Mononuclear cell (primary cell): ENCODE measurements at regions not wholly inside any gene's neighbourhood (a gene's known extent, or its start where the extent isn't known, plus 50 kb on each side); places are given as distances from the start of the nearest gene placed in this dataset.
"Not testable (repeated sequence)": the region's sequence is repeated elsewhere in the genome, so short reads cannot be mapped to it uniquely, and the experiment has no call there.

Experiments
- H3K27me3 ChIP-seq: 2 replicates; pipeline ENCODE4 v1.6.0; 2011; ENCODE audit warnings: low read length, control low read depth; ENCODE audit not compliant: insufficient read depth
- H3K4me1 ChIP-seq: 2 replicates; pipeline ENCODE4 v1.5.1; 2011; ENCODE audit warnings: mild to moderate bottlenecking, low read length, control low read depth; ENCODE audit not compliant: insufficient read depth
- H3K4me3 ChIP-seq: 2 replicates; pipeline ENCODE4 v1.5.1; 2011; ENCODE audit warnings: mild to moderate bottlenecking, low read length, moderate library complexity
- H3K9me3 ChIP-seq: 2 replicates; pipeline ENCODE4 v1.5.1; 2011; ENCODE audit warnings: low read depth, mild to moderate bottlenecking, control low read depth, low read length

GRCh38 chr17:70517816-70518215 lies 348.5 kb downstream of the KCNJ2 start:
- Histone ChIP-seq H3K27me3 (no peaks in the 10 kb centered on the region), H3K4me3 (no peak overlapping the region), H3K4me1 (peaks cover 10% of the 10 kb centered on the region), H3K9me3 (no peaks in the 10 kb centered on the region)

DNA sequence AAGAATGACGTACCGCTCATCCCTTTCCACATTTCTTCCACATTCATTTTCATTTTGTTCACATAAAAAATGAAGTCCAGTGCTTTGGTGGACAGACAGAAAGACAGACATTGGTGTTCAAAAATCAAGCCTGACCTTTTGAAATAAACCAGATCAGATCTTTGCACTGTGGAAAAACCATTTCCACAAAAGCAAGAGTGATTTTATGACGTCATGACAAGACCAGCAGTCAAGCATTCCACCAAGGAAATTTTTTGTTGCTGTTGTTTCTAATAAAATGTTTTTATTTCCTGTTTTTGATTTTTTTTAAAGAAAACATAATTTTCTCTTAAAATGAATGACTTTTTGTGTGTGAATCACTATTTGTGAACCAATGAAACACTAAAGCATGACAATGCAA lies 350.0 kb downstream of the KCNJ2 start:
- Histone ChIP-seq H3K9me3 (no peaks in the 10 kb centered on the region), H3K27me3 (no peaks in the 10 kb centered on the region), H3K4me1 (peaks cover 10% of the 10 kb centered on the region), H3K4me3 (no peak overlapping the region)

- H3K9me3 ChIP-seq, result no peaks in the 10 kb centered on the region
- peaks cover 10% of the 10 kb centered on the region for H3K4me1 ChIP-seq
- no peak overlapping the region for H3K4me3 ChIP-seq
- H3K27me3 ChIP-seq, result no peaks in the 10 kb centered on the region
Observed at GRCh38 chr17:70520447-70520846, 351.1 kb downstream of the KCNJ2 start.

GRCh38 chr17:70520956-70521355 lies 351.6 kb downstream of the KCNJ2 start:
- no peak overlapping the region for H3K4me3 ChIP-seq
- H3K27me3 ChIP-seq, result no peaks in the 10 kb centered on the region
- H3K4me1 ChIP-seq, result peaks cover 11% of the 10 kb centered on the region
- no peaks in the 10 kb centered on the region for H3K9me3 ChIP-seq

- Histone ChIP-seq H3K27me3 (no peaks in the 10 kb centered on the region), H3K4me1 (peaks cover 20% of the 10 kb centered on the region), H3K9me3 (no peaks in the 10 kb centered on the region), H3K4me3 (no peak overlapping the region)
Observed at GRCh38 chr17:70521821-70522256, 352.5 kb downstream of the KCNJ2 start.

GRCh38 chr17:70523426-70523825 lies 354.1 kb downstream of the KCNJ2 start:
- no peaks in the 10 kb centered on the region for H3K27me3 ChIP-seq
- H3K4me3 ChIP-seq, result no peak overlapping the region
- H3K9me3 ChIP-seq, result no peaks in the 10 kb centered on the region
- H3K4me1 ChIP-seq, result peaks cover 20% of the 10 kb centered on the region

GRCh38 chr17:70525035-70525434 lies 355.7 kb downstream of the KCNJ2 start:
- not testable (repeated sequence) for H3K4me3 ChIP-seq, H3K27me3 ChIP-seq, H3K9me3 ChIP-seq
- H3K4me1 ChIP-seq, result peaks cover 20% of the 10 kb centered on the region

DNA sequence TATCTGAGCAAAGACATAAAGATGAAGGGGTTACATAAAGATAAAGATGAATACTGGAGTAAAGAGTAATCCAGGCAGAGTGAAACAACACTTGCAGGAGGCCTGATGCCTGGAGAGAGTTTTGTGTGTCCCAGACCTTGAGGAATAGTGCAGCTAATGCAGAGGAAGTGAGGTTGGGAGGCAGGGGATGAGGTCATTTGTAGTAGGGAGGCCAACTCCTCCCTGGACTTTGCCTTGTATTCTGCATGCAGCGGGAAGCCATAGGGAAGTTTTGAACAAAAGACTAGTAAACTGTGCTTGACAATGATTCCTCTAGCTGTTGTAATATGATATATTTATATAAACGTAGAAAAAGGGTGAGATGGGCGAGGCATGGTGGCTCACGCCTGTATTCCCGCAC lies 356.6 kb downstream of the KCNJ2 start:
- no peak overlapping the region for H3K4me3 ChIP-seq
- H3K4me1 ChIP-seq, result peaks cover 20% of the 10 kb centered on the region
- no peaks in the 10 kb centered on the region for H3K27me3 ChIP-seq
- no peaks in the 10 kb centered on the region for H3K9me3 ChIP-seq

DNA sequence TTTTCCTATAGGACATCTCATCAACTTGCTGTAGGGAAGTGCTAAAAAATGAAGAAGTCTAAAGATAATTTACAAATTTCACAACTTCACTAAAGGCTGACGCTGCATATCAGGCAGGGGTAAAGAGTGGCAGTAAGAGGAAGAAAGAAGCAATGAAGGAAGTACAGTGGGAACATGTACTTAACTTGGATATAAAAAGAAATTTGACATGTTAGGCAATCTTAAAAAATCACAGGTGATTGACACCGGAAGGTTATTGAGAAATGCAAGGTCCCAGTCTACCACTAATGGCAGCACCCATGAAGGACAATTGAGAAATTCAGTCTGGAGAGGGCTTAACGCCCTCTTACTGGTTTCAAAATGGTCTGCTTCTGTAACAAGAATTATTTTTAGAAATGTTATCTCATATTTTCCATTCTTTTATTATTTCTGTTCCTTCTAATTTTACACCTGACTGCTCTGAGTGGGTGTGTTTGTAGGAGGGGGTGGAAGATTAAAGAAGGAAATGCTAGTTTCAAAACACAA lies 358.1 kb downstream of the KCNJ2 start:
- H3K4me3 ChIP-seq, result no peak overlapping the region
- no peaks in the 10 kb centered on the region for H3K9me3 ChIP-seq
- no peaks in the 10 kb centered on the region for H3K27me3 ChIP-seq
- peaks cover 13% of the 10 kb centered on the region for H3K4me1 ChIP-seq

GRCh38 chr17:70533427-70533826 lies 364.1 kb downstream of the KCNJ2 start:
- H3K9me3 ChIP-seq, result no peaks in the 10 kb centered on the region
- no peak overlapping the region for H3K4me3 ChIP-seq
- H3K4me1 ChIP-seq, result no peaks in the 10 kb centered on the region
- H3K27me3 ChIP-seq, result no peaks in the 10 kb centered on the region

DNA sequence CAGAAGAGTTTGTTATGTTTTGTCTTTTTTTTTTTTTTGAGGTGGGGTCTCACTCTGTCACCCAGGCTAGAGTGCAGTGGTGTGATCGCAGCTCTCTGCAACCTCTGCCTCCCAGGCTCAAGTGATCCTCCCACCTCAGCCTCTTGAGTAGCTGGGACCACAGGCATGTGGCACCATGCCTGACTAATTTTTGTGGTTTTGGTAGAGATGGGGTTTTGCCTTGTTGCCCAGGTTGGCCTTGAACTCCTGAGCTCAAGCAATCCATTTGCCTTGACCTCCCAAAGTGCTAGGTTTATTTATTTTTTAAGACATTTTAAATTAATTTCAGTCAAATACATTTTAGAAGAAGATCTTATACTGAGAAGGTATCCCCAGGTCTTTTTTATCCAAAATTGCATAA lies 366.7 kb downstream of the KCNJ2 start:
- no peak overlapping the region for H3K4me3 ChIP-seq
- H3K9me3 ChIP-seq, result no peaks in the 10 kb centered on the region
- H3K27me3 ChIP-seq, result no peaks in the 10 kb centered on the region
- no peaks in the 10 kb centered on the region for H3K4me1 ChIP-seq

DNA sequence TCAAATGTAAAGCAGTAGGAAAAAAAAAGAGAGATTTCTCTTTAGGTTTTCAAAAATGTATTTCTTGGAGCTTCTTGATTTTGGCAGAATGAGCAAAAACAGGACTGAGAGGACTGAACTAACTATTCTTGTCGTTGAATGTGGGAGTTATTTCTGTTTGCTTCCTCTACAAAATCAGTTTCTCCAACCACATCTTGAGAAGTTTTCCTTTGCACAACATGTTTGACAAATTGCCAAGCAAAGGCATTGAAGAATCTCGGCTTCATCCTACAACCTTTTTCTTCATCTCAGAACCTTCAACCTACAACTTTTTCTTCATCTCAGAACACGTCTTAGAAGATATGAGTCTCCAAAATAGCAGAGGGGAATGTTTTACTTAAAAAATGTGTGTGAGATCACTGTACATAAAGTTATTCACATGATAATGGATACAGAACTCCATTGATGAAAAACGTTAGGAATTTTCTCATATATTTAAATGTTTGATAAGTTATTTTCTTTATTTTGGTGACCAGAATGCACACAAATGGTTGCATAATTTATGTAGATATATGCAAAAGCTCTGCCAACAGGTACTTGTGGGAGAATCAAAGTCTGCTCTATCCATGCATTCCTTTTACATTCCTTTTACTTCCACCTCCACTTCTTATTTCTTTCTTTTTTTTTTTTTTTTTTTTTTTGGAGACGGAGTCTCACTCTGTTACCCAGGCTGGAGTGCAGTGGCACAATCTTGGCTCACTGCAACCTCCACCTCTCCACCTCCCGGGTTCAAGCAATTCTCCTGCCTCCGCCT lies 370.0 kb downstream of the KCNJ2 start:
- Histone ChIP-seq H3K4me3 (no peak overlapping the region), H3K4me1 (no peaks in the 10 kb centered on the region), H3K9me3 (no peaks in the 10 kb centered on the region), H3K27me3 (no peaks in the 10 kb centered on the region)

GRCh38 chr17:70542876-70543275 lies 373.5 kb downstream of the KCNJ2 start:
- H3K4me3 ChIP-seq, result no peak overlapping the region
- no peaks in the 10 kb centered on the region for H3K9me3 ChIP-seq
- H3K27me3 ChIP-seq, result no peaks in the 10 kb centered on the region
- no peaks in the 10 kb centered on the region for H3K4me1 ChIP-seq

GRCh38 chr17:70544317-70544716 lies 375.0 kb downstream of the KCNJ2 start:
- Histone ChIP-seq H3K4me3 (no peak overlapping the region), H3K4me1 (no peaks in the 10 kb centered on the region), H3K27me3 (no peaks in the 10 kb centered on the region), H3K9me3 (no peaks in the 10 kb centered on the region)

DNA sequence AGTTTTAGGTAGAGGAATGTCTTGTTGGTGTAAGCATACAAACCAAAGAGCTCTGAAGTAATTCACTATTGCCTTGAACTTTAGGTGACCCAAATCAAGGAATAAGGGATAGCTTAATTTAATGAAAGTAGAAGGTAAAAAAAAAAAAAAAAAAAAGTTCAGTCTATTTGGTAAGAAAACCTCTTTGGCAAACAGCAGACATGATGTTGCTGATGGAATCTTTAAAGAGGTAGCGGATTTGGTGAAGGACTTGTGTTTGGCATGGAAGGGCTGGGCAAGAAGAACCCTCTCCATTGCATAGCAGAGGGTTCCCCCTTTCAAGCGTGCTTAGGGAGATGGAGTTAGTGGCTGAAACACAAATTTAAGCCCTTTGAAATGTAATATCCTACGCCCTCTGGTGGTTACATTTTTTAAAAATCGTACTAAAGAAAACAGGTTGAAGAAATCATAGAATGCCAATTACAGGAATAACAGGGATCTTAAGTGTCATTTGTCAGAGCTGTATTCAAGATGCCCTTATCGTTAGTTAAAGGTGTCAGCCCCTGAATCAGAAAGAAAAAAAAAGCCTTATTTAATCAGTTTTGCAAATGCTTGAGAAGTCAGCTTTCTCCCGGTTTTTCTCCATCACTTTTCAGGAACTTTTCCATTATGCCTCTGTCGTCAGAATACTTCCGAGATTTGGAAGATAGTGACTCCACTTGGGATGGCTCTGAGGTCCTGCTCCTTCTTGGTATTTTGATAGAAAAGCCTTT lies 383.1 kb downstream of the KCNJ2 start:
- H3K4me1 ChIP-seq, result no peaks in the 10 kb centered on the region
- H3K9me3 ChIP-seq, result no peaks in the 10 kb centered on the region
- no peak overlapping the region for H3K4me3 ChIP-seq
- no peaks in the 10 kb centered on the region for H3K27me3 ChIP-seq
